HepG2 (cell line): ENCODE measurements at regions not wholly inside any gene's neighbourhood (a gene's known extent, or its start where the extent isn't known, plus 50 kb on each side); places are given as distances from the start of the nearest gene placed in this dataset.

ENCODE experiments used
- ELF1 ChIP-seq: sonication (generic); formaldehyde crosslinking; IDR thresholded peaks from 2 replicates; pipeline ENCODE4 v1.4.0; 2020; ENCODE audit warnings: missing genetic modification reagents
- STAT6 ChIP-seq: sonication (generic); formaldehyde crosslinking; IDR thresholded peaks from 2 replicates; pipeline ENCODE4 v1.4.0; 2020; ENCODE audit warnings: missing genetic modification reagents, mild to moderate bottlenecking, borderline replicate concordance
- USF2 ChIP-seq, 2 experiments: sonication (generic) in 1 of 2; formaldehyde crosslinking in 1 of 2; IDR thresholded peaks; 2 replicates each; pipeline versions ENCODE4 v1.5.1 to v1.6.1; 2011 to 2020; ENCODE audit warnings: borderline replicate concordance in 1 of 2, low read depth in 1 of 2, low read length in 1 of 2, mild to moderate bottlenecking in 1 of 2, missing genetic modification reagents in 1 of 2, moderate library complexity in 1 of 2

GRCh38 chr1:115225993-115226685 is 111.9 kb downstream of the NGF start:
- TF ChIP-seq ELF1, result no peak
- TF ChIP-seq STAT6 (CRISPR knock-in tag), result no peak
- TF ChIP-seq USF2 (IDR thresholded peaks at IDR 0.05; ENCODE audit: low read depth, low read length), result no peak
- TF ChIP-seq USF2 (CRISPR knock-in tag; IDR thresholded peaks at IDR 0.05; ENCODE audit: borderline replicate concordance), result no peak
